ENCODE measurements at regions not wholly inside any gene's neighbourhood (a gene's known extent, or its start where the extent isn't known, plus 50 kb on each side); places are given as distances from the start of the nearest gene placed in this dataset.

DNA sequence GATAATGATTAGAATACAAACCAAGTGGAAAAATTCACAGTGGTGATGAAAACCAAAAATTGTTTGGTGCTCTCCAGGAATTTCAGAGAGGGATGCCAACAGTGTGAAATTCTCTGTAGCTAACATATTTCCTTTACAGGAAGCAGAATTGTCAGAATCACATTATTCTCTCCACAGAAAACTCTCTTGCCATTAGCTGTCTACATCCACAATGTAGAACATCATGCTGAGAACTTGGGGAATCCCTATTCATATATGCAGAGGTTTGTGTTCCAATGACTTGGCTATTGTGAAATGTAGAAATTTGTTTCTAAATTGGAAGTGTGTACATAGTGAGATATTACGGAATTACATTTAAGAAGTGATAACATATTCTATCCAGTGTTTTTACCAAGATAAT, 142.0 kb downstream of the PCDH7 start:
- Histone ChIP-seq H3K36me3 (ENCODE audit: control insufficient read depth in 4 of 4, insufficient read depth in 4 of 4, low read length in 3 of 4) (no peaks in the 10 kb centered on the region), H3K9me3 (ENCODE audit: control extremely low read depth in 1 of 5, control insufficient read depth in 4 of 5, insufficient read depth in 2 of 5, low read depth in 1 of 5, low read length in 4 of 5) (no peaks in the 10 kb centered on the region), H3K27ac (ENCODE audit: insufficient read depth in 1 of 2, low read depth in 1 of 2, low read length in 2 of 2, poor library complexity in 1 of 2, severe bottlenecking in 2 of 2) (no peak overlapping the region), H3K4me1 (ENCODE audit: control extremely low read depth in 1 of 4, control insufficient read depth in 4 of 4, insufficient read depth in 4 of 4, low read length in 3 of 4) (no peaks in the 10 kb centered on the region), H3K4me3 (ENCODE audit: control insufficient read depth in 1 of 7, extremely low read depth in 1 of 7, insufficient read depth in 4 of 7, low read depth in 2 of 7, low read length in 6 of 7) (no peak overlapping the region), H3K27me3 (replicated peaks in 2 of 5; ENCODE audit: control insufficient read depth in 4 of 5, insufficient read depth in 5 of 5, low read length in 4 of 5) (no peaks in the 10 kb centered on the region)
- DNase-seq, result no peak
- CTCF ChIA-PET, result no interaction called here
- POLR2A ChIA-PET, result no interaction called here
- no CpG with 5 or more reads among the region's 1 CpG for WGBS (ENCODE audit: insufficient coverage)

DNA sequence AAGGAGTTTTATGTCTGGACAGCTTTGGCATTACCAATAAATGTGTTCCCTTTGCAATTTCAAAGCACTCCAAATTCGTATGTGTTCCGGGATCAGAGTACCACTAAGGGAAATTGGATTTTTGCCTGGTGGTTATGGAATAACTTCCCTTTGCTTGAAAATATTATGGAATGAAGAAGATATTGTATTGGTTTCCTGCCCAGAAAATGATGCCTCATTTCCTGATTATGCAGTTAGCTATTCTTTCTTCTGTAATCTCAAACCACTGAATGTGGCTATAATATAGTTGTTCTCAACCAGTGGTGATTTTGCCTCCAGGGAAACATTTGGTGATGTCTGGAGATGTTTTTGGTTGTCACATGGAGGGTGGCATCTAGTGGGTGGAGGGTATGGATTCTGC, 142.9 kb downstream of the PCDH7 start:
- ChIA-PET CTCF (no interaction called here), POLR2A (no interaction called here)
- 100% methylated on average over 2 of the region's 2 CpGs for WGBS (ENCODE audit: insufficient coverage)
- Histone ChIP-seq H3K4me1 (ENCODE audit: control extremely low read depth in 1 of 4, control insufficient read depth in 4 of 4, insufficient read depth in 4 of 4, low read length in 3 of 4) (no peaks in the 10 kb centered on the region), H3K36me3 (ENCODE audit: control insufficient read depth in 4 of 4, insufficient read depth in 4 of 4, low read length in 3 of 4) (no peaks in the 10 kb centered on the region), H3K27ac (ENCODE audit: insufficient read depth in 1 of 2, low read depth in 1 of 2, low read length in 2 of 2, poor library complexity in 1 of 2, severe bottlenecking in 2 of 2) (no peak overlapping the region), H3K9me3 (ENCODE audit: control extremely low read depth in 1 of 5, control insufficient read depth in 4 of 5, insufficient read depth in 2 of 5, low read depth in 1 of 5, low read length in 4 of 5) (no peaks in the 10 kb centered on the region), H3K27me3 (replicated peaks in 2 of 5; ENCODE audit: control insufficient read depth in 4 of 5, insufficient read depth in 5 of 5, low read length in 4 of 5) (no peaks in the 10 kb centered on the region), H3K4me3 (ENCODE audit: control insufficient read depth in 1 of 7, extremely low read depth in 1 of 7, insufficient read depth in 4 of 7, low read depth in 2 of 7, low read length in 6 of 7) (no peak overlapping the region)
- no peak for DNase-seq

DNA sequence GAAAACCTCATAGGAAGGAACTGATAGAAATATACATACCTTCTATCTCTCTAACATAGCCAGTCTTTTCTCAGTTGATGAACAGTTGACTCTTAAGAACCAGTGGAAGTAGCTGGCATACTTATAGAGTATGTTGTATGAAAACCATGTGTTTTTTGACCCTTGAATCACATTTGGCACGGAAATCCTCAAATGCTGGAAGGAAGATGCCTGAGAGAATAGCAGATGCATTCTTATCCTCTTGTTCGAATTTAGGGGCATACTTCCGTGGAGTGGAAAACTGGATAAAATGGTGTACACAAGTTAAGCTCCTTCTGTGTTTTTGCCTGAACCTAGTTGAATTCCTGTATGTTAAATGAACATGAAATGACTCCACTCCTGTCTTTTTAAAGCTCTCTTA, 145.5 kb downstream of the PCDH7 start:
- no peaks in the 10 kb centered on the region for H3K36me3 ChIP-seq (ENCODE audit: control insufficient read depth in 4 of 4, insufficient read depth in 4 of 4, low read length in 3 of 4)
- no peaks in the 10 kb centered on the region for H3K9me3 ChIP-seq (ENCODE audit: control extremely low read depth in 1 of 5, control insufficient read depth in 4 of 5, insufficient read depth in 2 of 5, low read depth in 1 of 5, low read length in 4 of 5)
- DNase-seq, result no peak
- WGBS (ENCODE audit: insufficient coverage), result 96% methylated on average over 2 of the region's 3 CpGs
- ChIA-PET CTCF (interaction anchor here (0.7 kb wide), 1 partner anchor 17 kb away, joined by 3 read pairs; no protein-coding TSS in a partner anchor), POLR2A (no interaction called here)
- H3K4me3 ChIP-seq (ENCODE audit: control insufficient read depth in 1 of 7, extremely low read depth in 1 of 7, insufficient read depth in 4 of 7, low read depth in 2 of 7, low read length in 6 of 7), result no peak overlapping the region
- no peak overlapping the region for H3K27ac ChIP-seq (ENCODE audit: insufficient read depth in 1 of 2, low read depth in 1 of 2, low read length in 2 of 2, poor library complexity in 1 of 2, severe bottlenecking in 2 of 2)
- no peaks in the 10 kb centered on the region for H3K4me1 ChIP-seq (ENCODE audit: control extremely low read depth in 1 of 4, control insufficient read depth in 4 of 4, insufficient read depth in 4 of 4, low read length in 3 of 4)
- H3K27me3 ChIP-seq (replicated peaks in 2 of 5; ENCODE audit: control insufficient read depth in 4 of 5, insufficient read depth in 5 of 5, low read length in 4 of 5), result no peaks in the 10 kb centered on the region

DNA sequence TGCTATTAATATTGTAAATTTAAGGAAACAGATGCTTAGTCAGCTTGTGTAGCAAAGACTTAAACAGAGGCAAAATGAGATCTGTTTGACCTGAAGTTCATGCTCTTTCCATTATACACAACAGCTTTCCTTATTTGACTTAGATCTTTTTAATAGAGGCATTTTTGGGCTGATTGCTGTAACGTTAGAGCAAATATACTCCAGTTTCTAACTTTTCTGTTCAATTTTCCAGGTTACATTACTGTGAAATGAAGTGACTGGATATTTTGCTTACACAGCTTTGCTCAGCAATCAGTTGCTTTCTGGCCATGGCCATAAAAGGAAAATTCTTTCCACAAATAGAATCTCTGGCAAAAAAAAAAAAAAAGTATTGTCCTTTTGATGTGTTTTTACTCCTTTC, 146.2 kb downstream of the PCDH7 start:
- Histone ChIP-seq H3K4me1 (ENCODE audit: control extremely low read depth in 1 of 4, control insufficient read depth in 4 of 4, insufficient read depth in 4 of 4, low read length in 3 of 4) (no peaks in the 10 kb centered on the region), H3K27ac (ENCODE audit: insufficient read depth in 1 of 2, low read depth in 1 of 2, low read length in 2 of 2, poor library complexity in 1 of 2, severe bottlenecking in 2 of 2) (no peak overlapping the region), H3K27me3 (replicated peaks in 2 of 5; ENCODE audit: control insufficient read depth in 4 of 5, insufficient read depth in 5 of 5, low read length in 4 of 5) (no peaks in the 10 kb centered on the region), H3K4me3 (ENCODE audit: control insufficient read depth in 1 of 7, extremely low read depth in 1 of 7, insufficient read depth in 4 of 7, low read depth in 2 of 7, low read length in 6 of 7) (no peak overlapping the region), H3K9me3 (ENCODE audit: control extremely low read depth in 1 of 5, control insufficient read depth in 4 of 5, insufficient read depth in 2 of 5, low read depth in 1 of 5, low read length in 4 of 5) (no peaks in the 10 kb centered on the region), H3K36me3 (ENCODE audit: control insufficient read depth in 4 of 4, insufficient read depth in 4 of 4, low read length in 3 of 4) (no peaks in the 10 kb centered on the region)
- no peak for DNase-seq
- POLR2A ChIA-PET, result no interaction called here
- WGBS (ENCODE audit: insufficient coverage), result no CpG with 5 or more reads among the region's 1 CpG
- CTCF ChIA-PET, result interaction anchor here (0.7 kb wide), 1 partner anchor 16 kb away, joined by 3 read pairs; no protein-coding TSS in a partner anchor

DNA sequence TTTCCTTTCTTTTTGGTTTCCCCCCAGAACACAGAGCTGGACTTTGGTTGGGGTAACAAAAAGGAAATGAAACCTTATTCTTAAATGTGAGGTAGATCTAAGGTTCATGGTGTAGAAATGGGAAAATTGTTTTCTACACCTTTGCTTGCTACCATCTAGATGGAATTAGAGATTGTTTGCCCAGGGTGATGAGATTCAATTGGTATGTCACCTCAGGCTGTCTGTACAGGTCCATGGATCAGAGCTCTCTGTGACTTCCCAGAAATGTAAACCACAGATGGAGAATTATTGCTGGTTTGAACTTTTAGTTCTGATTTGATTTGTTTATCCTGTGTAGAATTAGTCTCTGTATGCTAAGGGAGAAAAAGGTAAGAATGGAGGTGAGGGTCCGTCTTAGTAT, 146.7 kb downstream of the PCDH7 start:
- no peaks in the 10 kb centered on the region for H3K9me3 ChIP-seq (ENCODE audit: control extremely low read depth in 1 of 5, control insufficient read depth in 4 of 5, insufficient read depth in 2 of 5, low read depth in 1 of 5, low read length in 4 of 5)
- CTCF ChIA-PET, result interaction anchor here (1.2 kb wide), 1 partner anchor 17 kb away, joined by 3 read pairs; no protein-coding TSS in a partner anchor
- POLR2A ChIA-PET, result no interaction called here
- DNase-seq, result no peak
- H3K27ac ChIP-seq (ENCODE audit: insufficient read depth in 1 of 2, low read depth in 1 of 2, low read length in 2 of 2, poor library complexity in 1 of 2, severe bottlenecking in 2 of 2), result no peak overlapping the region
- no peaks in the 10 kb centered on the region for H3K4me1 ChIP-seq (ENCODE audit: control extremely low read depth in 1 of 4, control insufficient read depth in 4 of 4, insufficient read depth in 4 of 4, low read length in 3 of 4)
- no peak overlapping the region for H3K4me3 ChIP-seq (ENCODE audit: control insufficient read depth in 1 of 7, extremely low read depth in 1 of 7, insufficient read depth in 4 of 7, low read depth in 2 of 7, low read length in 6 of 7)
- H3K36me3 ChIP-seq (ENCODE audit: control insufficient read depth in 4 of 4, insufficient read depth in 4 of 4, low read length in 3 of 4), result no peaks in the 10 kb centered on the region
- H3K27me3 ChIP-seq (replicated peaks in 2 of 5; ENCODE audit: control insufficient read depth in 4 of 5, insufficient read depth in 5 of 5, low read length in 4 of 5), result no peaks in the 10 kb centered on the region
- no CpG with 5 or more reads among the region's 1 CpG for WGBS (ENCODE audit: insufficient coverage)

DNA sequence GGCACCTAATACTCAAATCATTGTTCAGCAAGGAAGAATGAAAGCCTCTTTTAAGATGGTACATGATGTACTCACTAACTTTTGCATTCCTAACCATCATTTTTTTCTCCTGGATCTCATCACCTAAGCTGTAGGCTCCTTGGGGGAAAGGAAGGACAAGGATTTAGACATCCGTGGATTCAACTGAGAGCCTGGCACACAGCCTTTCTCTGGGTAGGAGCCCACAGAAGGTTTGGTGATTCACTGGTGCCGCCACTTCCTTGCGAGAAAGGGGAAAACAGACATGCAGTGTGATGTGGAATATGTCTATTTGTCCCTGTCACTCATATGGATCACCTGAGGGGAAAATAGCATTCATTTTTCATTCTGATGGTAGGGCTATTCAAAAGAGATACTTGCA, 147.3 kb downstream of the PCDH7 start:
- Histone ChIP-seq H3K27me3 (replicated peaks in 2 of 5; ENCODE audit: control insufficient read depth in 4 of 5, insufficient read depth in 5 of 5, low read length in 4 of 5) (no peaks in the 10 kb centered on the region), H3K27ac (ENCODE audit: insufficient read depth in 1 of 2, low read depth in 1 of 2, low read length in 2 of 2, poor library complexity in 1 of 2, severe bottlenecking in 2 of 2) (no peak overlapping the region), H3K4me3 (ENCODE audit: control insufficient read depth in 1 of 7, extremely low read depth in 1 of 7, insufficient read depth in 4 of 7, low read depth in 2 of 7, low read length in 6 of 7) (no peak overlapping the region), H3K9me3 (ENCODE audit: control extremely low read depth in 1 of 5, control insufficient read depth in 4 of 5, insufficient read depth in 2 of 5, low read depth in 1 of 5, low read length in 4 of 5) (no peaks in the 10 kb centered on the region), H3K36me3 (ENCODE audit: control insufficient read depth in 4 of 4, insufficient read depth in 4 of 4, low read length in 3 of 4) (no peaks in the 10 kb centered on the region), H3K4me1 (ENCODE audit: control extremely low read depth in 1 of 4, control insufficient read depth in 4 of 4, insufficient read depth in 4 of 4, low read length in 3 of 4) (no peaks in the 10 kb centered on the region)
- 97% methylated on average over 3 of the region's 3 CpGs for WGBS (ENCODE audit: insufficient coverage)
- no peak for DNase-seq
- POLR2A ChIA-PET, result no interaction called here
- CTCF ChIA-PET, result interaction anchor here (1.2 kb wide), 1 partner anchor 17 kb away, joined by 3 read pairs; no protein-coding TSS in a partner anchor

DNA sequence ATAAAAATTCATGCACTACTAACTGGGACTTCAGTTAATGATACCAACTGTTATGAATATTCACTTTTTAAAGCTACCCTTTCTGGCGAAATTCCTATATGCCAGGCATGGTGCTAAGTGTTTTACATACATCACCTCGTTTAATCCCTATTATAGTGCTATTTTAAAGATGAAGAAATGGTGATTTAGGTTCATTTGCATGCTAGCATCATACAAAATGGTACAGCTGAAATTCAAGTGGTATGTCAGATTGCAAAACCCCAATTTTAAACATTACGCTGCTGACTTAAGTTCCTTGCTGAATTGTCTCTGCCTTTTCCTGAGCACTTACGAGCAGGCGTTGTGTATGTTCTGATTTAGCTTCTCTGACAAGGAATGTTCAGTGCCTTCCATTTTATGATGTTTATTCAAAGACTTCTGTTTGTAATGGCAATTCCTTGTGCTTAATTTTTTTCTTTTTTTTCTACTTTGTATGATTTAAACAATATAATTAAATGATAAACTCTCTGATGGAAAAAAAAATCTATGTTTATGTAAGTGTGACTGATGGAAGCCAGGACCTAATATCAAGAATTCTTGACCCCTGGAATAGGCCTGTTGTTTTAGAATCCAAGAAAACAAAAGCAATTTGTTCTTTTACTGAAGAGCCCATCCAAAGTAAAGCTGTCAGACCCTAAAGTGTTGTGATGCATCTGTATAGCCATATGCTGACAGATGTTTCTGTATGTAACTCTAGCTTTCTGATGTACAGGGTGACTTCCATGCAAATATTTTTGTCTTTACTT, 148.1 kb downstream of the PCDH7 start:
- no peaks in the 10 kb centered on the region for H3K4me1 ChIP-seq (ENCODE audit: control extremely low read depth in 1 of 4, control insufficient read depth in 4 of 4, insufficient read depth in 4 of 4, low read length in 3 of 4)
- no peak overlapping the region for H3K4me3 ChIP-seq (ENCODE audit: control insufficient read depth in 1 of 7, extremely low read depth in 1 of 7, insufficient read depth in 4 of 7, low read depth in 2 of 7, low read length in 6 of 7)
- no peak for DNase-seq
- ChIA-PET POLR2A (no interaction called here), CTCF (interaction anchor here (1.2 kb wide), 1 partner anchor 18 kb away, joined by 3 read pairs; no protein-coding TSS in a partner anchor)
- H3K36me3 ChIP-seq (ENCODE audit: control insufficient read depth in 4 of 4, insufficient read depth in 4 of 4, low read length in 3 of 4), result no peaks in the 10 kb centered on the region
- H3K9me3 ChIP-seq (ENCODE audit: control extremely low read depth in 1 of 5, control insufficient read depth in 4 of 5, insufficient read depth in 2 of 5, low read depth in 1 of 5, low read length in 4 of 5), result peaks cover 0 to under 1% (median 0%) of the 10 kb centered on the region in 5 experiments
- 100% methylated on average over 3 of the region's 5 CpGs for WGBS (ENCODE audit: insufficient coverage)
- no peaks in the 10 kb centered on the region for H3K27me3 ChIP-seq (replicated peaks in 2 of 5; ENCODE audit: control insufficient read depth in 4 of 5, insufficient read depth in 5 of 5, low read length in 4 of 5)
- no peak overlapping the region for H3K27ac ChIP-seq (ENCODE audit: insufficient read depth in 1 of 2, low read depth in 1 of 2, low read length in 2 of 2, poor library complexity in 1 of 2, severe bottlenecking in 2 of 2)

Measured in common myeloid progenitor, CD34-positive (primary cell).